HL-60 (cell line): ENCODE measurements at regions not wholly inside any gene's neighbourhood (a gene's known extent, or its start where the extent isn't known, plus 50 kb on each side); places are given as distances from the start of the nearest gene placed in this dataset.

ENCODE experiments used
- GABPA ChIP-seq: IDR thresholded peaks from 2 replicates; pipeline ENCODE4 v1.6.1; 2012; ENCODE audit warnings: low read depth
- POLR2AphosphoS5 ChIP-seq: IDR thresholded peaks from 2 replicates; pipeline ENCODE4 v1.6.1; 2012; ENCODE audit warnings: low read depth
- REST ChIP-seq: IDR thresholded peaks from 2 replicates; pipeline ENCODE4 v1.6.1; 2012; ENCODE audit warnings: low read depth; ENCODE audit not compliant: insufficient replicate concordance
- SPI1 ChIP-seq: IDR thresholded peaks from 2 replicates; pipeline ENCODE4 v1.6.1; 2012; ENCODE audit warnings: low read depth, mild to moderate bottlenecking, borderline replicate concordance
- TF ChIP-seq, protein P1 (sequence below): IDR thresholded peaks from one replicate; pipeline ENCODE4 v1.5.1; 2011; ENCODE audit warnings: low read length, control low read depth, inconsistent platforms; ENCODE audit not compliant: insufficient read depth

- TF ChIP-seq, protein P1, sequence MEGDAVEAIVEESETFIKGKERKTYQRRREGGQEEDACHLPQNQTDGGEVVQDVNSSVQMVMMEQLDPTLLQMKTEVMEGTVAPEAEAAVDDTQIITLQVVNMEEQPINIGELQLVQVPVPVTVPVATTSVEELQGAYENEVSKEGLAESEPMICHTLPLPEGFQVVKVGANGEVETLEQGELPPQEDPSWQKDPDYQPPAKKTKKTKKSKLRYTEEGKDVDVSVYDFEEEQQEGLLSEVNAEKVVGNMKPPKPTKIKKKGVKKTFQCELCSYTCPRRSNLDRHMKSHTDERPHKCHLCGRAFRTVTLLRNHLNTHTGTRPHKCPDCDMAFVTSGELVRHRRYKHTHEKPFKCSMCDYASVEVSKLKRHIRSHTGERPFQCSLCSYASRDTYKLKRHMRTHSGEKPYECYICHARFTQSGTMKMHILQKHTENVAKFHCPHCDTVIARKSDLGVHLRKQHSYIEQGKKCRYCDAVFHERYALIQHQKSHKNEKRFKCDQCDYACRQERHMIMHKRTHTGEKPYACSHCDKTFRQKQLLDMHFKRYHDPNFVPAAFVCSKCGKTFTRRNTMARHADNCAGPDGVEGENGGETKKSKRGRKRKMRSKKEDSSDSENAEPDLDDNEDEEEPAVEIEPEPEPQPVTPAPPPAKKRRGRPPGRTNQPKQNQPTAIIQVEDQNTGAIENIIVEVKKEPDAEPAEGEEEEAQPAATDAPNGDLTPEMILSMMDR, result no peak
- TF ChIP-seq POLR2AphosphoS5 (no peak), REST (no peak), SPI1 (no peak), GABPA (no peak)
Measured at GRCh38 chr11:115065314-115065713, 387.0 kb downstream of the NXPE2 start.
